Fibroblast of mammary gland (primary cell): ENCODE measurements at regions not wholly inside any gene's neighbourhood (a gene's known extent, or its start where the extent isn't known, plus 50 kb on each side); places are given as distances from the start of the nearest gene placed in this dataset.

ENCODE experiments used
- DNase-seq: peaks from one replicate; pipeline ENCODE4 v3.0.0-alpha.2; 2010; ENCODE audit warnings: low read depth
- H3K4me3 ChIP-seq: 2 replicates; pipeline ENCODE4 v1.5.1; 2011; ENCODE audit warnings: low read depth, mild to moderate bottlenecking, low read length, moderate library complexity; ENCODE audit not compliant: control insufficient read depth
- CTCF ChIP-seq: conservative IDR thresholded peaks from 2 replicates; pipeline ENCODE4 v1.5.1; 2011; ENCODE audit warnings: low read depth, low read length, inconsistent platforms; ENCODE audit not compliant: control insufficient read depth, insufficient read depth

GRCh38 chr14:106778986-106779385 lies 1252.6 kb downstream of the TMEM121 start:
- TF ChIP-seq CTCF = no peak
- H3K4me3 ChIP-seq = no peak overlapping the region
- no peak for DNase-seq

- H3K4me3 ChIP-seq = no peak overlapping the region
- TF ChIP-seq CTCF = no peak
- no peak for DNase-seq
Measured at GRCh38 chr14:106786697-106787096, 1260.3 kb downstream of the TMEM121 start.

GRCh38 chr14:106787626-106788025 lies 1261.2 kb downstream of the TMEM121 start:
- no peak for DNase-seq
- no peak overlapping the region for H3K4me3 ChIP-seq
- TF ChIP-seq CTCF = no peak

- H3K4me3 ChIP-seq = no peak overlapping the region
- no peak for TF ChIP-seq CTCF
- DNase-seq = no peak
Measured at GRCh38 chr14:106788534-106788933, 1262.2 kb downstream of the TMEM121 start.

DNA sequence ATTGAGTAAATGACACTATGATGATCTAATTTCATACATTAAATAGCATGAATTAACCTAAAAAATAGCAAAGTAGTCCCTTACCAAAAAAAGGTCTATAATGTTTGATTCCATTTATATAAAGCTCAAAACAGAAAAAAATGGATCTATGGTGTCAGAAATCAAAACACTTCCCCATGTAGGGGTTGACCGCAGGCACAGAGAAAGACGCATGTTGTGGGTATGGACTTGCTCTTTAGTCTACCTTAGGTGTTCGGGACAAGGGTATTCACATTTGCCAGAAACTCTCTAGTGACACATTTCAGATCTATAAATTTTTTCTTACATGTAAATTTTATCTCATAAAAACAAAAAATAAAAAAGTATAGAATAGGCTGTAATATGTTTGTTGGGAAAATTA lies 1262.9 kb downstream of the TMEM121 start:
- DNase-seq = no peak
- TF ChIP-seq CTCF = no peak
- H3K4me3 ChIP-seq = no peak overlapping the region

DNA sequence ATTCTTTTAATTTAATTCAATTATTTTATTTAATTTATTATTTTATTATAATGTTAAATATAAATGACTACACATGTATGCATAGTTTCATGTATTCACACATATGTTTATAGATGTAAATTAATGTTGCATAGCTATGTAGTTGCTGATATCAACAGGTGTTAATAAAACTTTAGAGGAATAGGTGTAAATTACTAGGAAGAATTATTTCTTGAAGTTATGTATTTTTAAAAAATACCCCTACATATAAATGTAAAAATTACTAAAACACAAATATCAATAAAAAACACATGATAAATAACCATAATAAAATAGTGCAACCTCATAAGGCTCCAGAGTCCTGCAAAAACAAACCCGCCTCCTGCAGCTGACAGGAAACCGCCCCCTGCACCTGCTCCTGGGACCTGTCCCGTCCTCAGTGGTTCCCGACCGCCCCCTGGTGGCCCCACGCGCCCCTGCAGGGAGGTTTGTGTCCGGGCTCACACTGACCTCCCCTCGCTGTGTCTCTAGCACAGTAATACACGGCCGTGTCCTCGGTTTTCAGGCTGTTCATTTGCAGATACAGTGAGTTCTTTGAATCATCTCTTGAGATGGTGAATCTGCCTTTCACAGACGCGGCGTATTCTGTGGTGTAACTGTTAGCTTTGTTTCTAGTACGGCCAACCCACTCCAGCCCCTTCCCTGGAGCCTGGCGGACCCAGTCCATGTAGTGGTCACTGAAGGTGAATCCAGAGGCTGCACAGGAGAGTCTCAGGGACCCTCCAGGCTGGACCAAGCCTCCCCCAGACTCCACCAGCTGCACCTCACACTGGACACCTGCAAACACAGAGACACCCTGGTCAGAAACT lies 1264.0 kb downstream of the TMEM121 start:
- TF ChIP-seq CTCF = peak; percentile 35
- no peak overlapping the region for H3K4me3 ChIP-seq
- DNase-seq = no peak
